GM12874 (cell line): ENCODE measurements at regions not wholly inside any gene's neighbourhood (a gene's known extent, or its start where the extent isn't known, plus 50 kb on each side); places are given as distances from the start of the nearest gene placed in this dataset.

Experiments
- TF ChIP-seq, protein P1 (sequence below): IDR thresholded peaks from 2 replicates; pipeline ENCODE4 v1.5.1; 2011; ENCODE audit warnings: low read depth, mild to moderate bottlenecking, control low read depth, low read length, moderate library complexity; ENCODE audit not compliant: insufficient read depth

DNA sequence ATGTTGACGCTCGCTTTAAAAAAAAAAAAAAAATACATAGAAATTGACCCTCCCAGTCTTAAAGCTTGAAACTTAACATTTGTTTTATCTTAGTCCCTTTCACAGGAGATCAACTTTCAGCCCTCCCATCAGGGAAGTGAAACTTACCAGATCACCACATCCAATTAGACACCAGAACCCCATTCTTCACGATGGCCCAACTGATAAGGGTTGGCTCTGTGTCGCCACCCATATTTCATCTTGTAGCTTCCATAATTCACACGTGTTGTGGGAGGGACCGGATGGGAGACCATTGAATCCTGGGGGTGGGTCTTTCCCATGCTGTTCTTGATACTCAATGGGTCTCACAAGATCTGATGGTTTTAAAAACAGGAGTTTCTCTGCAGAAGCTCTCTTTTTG lies 629.4 kb upstream of the KCND2 start:
- TF ChIP-seq, protein P1, sequence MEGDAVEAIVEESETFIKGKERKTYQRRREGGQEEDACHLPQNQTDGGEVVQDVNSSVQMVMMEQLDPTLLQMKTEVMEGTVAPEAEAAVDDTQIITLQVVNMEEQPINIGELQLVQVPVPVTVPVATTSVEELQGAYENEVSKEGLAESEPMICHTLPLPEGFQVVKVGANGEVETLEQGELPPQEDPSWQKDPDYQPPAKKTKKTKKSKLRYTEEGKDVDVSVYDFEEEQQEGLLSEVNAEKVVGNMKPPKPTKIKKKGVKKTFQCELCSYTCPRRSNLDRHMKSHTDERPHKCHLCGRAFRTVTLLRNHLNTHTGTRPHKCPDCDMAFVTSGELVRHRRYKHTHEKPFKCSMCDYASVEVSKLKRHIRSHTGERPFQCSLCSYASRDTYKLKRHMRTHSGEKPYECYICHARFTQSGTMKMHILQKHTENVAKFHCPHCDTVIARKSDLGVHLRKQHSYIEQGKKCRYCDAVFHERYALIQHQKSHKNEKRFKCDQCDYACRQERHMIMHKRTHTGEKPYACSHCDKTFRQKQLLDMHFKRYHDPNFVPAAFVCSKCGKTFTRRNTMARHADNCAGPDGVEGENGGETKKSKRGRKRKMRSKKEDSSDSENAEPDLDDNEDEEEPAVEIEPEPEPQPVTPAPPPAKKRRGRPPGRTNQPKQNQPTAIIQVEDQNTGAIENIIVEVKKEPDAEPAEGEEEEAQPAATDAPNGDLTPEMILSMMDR, result no peak

DNA sequence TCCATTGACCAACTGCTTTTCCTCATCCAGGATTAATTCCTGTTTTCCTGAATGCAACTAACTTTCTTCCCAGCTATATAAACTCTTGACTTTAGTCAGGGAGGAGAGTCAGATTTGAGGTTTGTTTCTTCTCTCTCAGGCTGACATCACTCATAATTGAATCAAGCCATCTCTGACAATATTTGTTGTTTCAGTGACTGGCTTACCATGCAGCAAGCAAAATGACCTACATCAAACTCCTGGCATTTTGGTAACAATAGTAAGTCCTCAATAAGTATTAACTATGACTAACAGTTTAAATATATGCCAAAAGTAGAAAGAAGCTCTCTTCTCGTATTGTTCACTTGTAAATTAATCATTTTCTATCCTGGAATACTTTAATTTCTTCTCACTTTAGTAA lies 625.7 kb upstream of the KCND2 start:
- TF ChIP-seq, protein P1, result no peak

DNA sequence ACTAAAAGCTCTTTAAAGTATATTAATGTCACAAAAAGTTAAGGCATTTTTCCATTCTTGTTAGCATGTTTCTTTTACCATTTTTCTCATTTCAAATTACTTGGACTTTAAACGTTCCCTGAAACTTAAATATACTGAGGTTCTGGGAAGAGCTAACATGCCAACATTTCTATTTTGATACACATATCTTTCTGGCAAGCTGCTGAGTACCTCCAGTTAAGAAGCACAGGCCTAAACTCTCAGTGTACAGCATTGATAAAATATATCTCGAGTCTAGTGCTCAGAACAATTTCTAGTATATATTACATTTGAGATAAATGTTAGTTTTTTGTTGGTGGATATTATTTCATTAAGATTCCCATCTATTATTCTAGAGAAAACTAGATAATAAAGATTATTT lies 612.9 kb upstream of the KCND2 start:
- TF ChIP-seq, protein P1, result no peak

DNA sequence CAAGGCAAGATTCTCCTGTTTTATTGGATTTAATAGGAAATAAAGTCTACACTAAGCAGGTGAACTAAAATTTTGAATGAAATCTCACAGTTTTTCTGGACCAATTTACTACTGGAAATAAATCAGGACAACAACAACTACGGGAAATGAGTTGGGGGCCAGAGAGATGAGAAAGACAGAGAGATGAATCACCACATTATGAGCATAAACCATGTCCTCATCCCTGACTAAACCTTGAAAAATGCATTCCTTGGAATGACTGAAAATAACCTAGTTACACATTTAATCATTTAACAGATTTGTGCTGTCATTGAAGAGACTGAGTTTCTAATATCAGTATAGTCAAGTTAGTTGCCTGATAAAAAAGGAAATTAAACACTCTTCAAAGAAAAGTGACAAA lies 608.4 kb upstream of the KCND2 start:
- TF ChIP-seq, protein P1, result no peak

DNA sequence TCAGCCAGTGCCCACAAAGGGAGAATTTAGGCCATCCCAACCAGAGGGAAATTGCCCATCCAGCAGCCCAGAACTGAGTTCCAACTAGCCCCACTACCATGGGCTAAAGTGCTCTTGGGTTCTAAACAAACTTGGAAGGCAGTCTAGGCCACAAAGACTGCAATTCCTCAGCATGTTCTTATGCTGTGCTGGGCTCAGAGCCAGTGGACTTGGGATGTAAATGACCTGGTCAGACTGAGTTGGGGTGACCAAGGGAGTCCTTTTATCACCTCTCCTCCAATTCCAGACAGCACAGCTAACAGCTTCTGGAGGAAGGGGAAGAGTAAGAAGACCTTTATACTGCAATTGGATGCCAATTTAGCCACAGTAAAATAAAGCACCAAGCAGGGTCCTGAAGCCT lies 607.2 kb upstream of the KCND2 start:
- TF ChIP-seq, protein P1, result no peak

DNA sequence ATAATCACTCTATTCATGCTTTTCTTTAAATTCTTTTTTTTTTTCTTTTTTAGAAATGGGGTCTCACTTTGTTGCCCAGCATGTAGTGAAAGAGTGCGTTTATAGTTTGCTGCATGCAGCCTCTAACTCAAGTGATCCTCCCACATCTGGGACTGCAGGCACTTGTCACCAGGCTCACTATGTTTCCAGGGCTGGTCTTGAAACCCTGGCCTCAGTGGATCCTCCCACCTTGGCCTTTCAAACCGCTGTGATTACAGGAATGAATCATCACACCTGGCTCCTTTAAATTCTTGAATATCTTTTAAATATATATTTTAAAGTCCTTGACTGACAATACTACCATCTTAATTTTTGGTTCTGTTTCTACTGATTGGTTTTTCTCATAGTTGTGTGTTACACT lies 591.6 kb upstream of the KCND2 start:
- TF ChIP-seq, protein P1, result no peak

DNA sequence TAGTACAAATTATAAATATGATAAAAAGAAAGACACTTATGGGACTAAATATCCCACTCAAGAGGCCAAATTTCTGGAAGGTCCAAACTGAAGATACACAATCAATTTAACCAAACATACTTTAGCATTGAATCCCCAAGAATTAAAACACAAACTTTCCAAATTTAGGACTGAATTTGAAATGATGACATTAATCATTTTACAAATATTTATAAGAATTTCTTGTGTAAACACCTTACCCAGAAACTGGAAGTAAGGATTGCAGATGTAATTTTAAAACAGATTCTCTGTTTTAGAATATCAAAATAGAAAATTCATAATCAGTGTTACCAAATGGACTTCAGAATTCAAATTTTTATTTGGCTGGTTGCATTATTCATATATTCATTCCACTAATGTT lies 588.2 kb upstream of the KCND2 start:
- TF ChIP-seq, protein P1, result no peak

DNA sequence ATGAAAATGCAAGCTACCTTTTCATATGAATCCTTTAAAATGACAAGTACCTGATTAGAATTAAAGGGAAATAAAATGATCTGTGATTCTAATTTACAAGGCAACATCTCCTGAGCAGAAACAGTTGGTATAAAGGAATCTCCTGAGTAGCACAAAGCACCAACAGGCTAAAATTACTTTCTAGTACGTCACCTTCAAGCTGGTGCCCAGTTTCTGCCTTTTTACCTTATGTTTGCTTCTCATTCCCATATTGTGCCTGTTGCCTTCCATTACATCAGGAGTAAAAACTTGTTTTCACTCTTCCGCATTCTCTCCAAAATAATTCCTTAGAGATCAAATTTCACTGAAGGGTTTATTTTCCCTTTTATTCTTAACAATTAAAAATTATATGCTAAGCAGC lies 587.1 kb upstream of the KCND2 start:
- TF ChIP-seq, protein P1, result no peak
